GM23338 (cell line): ENCODE measurements at regions not wholly inside any gene's neighbourhood (a gene's known extent, or its start where the extent isn't known, plus 50 kb on each side); places are given as distances from the start of the nearest gene placed in this dataset.

Experiments
- ATAC-seq: fragments of 200-7000 bp; cut with Tn5 transposase; 3 replicates; pipeline ENCODE4 v1.9.1; 2020
- DNase-seq: peaks from one replicate; pipeline ENCODE4 v3.0.0-alpha.2; 2015; ENCODE audit warnings: low spot score
- H2AFZ ChIP-seq: fragments of 200-600 bp; sonication (generic); 2 replicates; pipeline ENCODE4 v1.8.0; 2016; ENCODE audit warnings: antibody characterized with exemption, mild to moderate bottlenecking, moderate library complexity
- H3F3A ChIP-seq: fragments of 200-600 bp; sonication (generic); replicated peaks from 2 replicates; pipeline ENCODE4 v1.8.0; 2017; ENCODE audit warnings: antibody characterized with exemption, mixed run types, low read depth
- H3K27ac ChIP-seq: fragments of 200-600 bp; sonication (generic); 2 replicates; pipeline ENCODE4 v1.6.1; 2016; ENCODE audit warnings: low read depth
- H3K27me3 ChIP-seq: fragments of 200-600 bp; sonication (generic); 2 replicates; pipeline ENCODE4 v1.8.0; 2016; ENCODE audit warnings: mild to moderate bottlenecking, mixed run types, moderate library complexity; ENCODE audit not compliant: insufficient read depth
- H3K36me3 ChIP-seq: fragments of 200-600 bp; sonication (generic); 2 replicates; pipeline ENCODE4 v1.8.0; 2016; ENCODE audit warnings: mild to moderate bottlenecking; ENCODE audit not compliant: insufficient read depth
- H3K4me1 ChIP-seq: fragments of 200-600 bp; sonication (generic); 2 replicates; pipeline ENCODE4 v1.8.0; 2016; ENCODE audit warnings: mild to moderate bottlenecking, moderate library complexity; ENCODE audit not compliant: insufficient read depth
- H3K4me2 ChIP-seq: fragments of 200-600 bp; sonication (generic); 2 replicates; pipeline ENCODE4 v1.7.1; 2017; ENCODE audit warnings: mixed run types
- H3K4me3 ChIP-seq: fragments of 200-600 bp; sonication (generic); 2 replicates; pipeline ENCODE4 v1.6.1; 2016; ENCODE audit warnings: mixed run types
- H3K79me2 ChIP-seq: fragments of 200-600 bp; sonication (generic); replicated peaks from 2 replicates; pipeline ENCODE4 v1.8.0; 2017; ENCODE audit warnings: mild to moderate bottlenecking; ENCODE audit not compliant: insufficient read depth
- H3K9me2 ChIP-seq: fragments of 200-600 bp; sonication (generic); 2 replicates; pipeline ENCODE4 v1.8.0; 2017; ENCODE audit not compliant: insufficient read depth
- H4K20me1 ChIP-seq: fragments of 200-600 bp; sonication (generic); replicated peaks from 2 replicates; pipeline ENCODE4 v1.8.0; 2017; ENCODE audit warnings: mild to moderate bottlenecking; ENCODE audit not compliant: insufficient read depth
- H3K27ac Mint-ChIP-seq: 2 replicates; pipeline ENCODE4 v1.8.0; 2020; ENCODE audit warnings: inconsistent platforms, mild to moderate bottlenecking, moderate library complexity, mixed read lengths
- H3K27me3 Mint-ChIP-seq: 3 replicates; pipeline ENCODE4 v1.8.0; 2022; ENCODE audit warnings: low read depth, mild to moderate bottlenecking, moderate library complexity, mixed read lengths, inconsistent platforms; ENCODE audit not compliant: insufficient read depth, poor library complexity
- H3K36me3 Mint-ChIP-seq: 3 replicates; pipeline ENCODE4 v1.8.0; 2021; ENCODE audit warnings: low read depth, mild to moderate bottlenecking, inconsistent platforms, moderate library complexity, mixed read lengths
- H3K4me1 Mint-ChIP-seq: 3 replicates; pipeline ENCODE4 v1.8.0; 2020; ENCODE audit warnings: mild to moderate bottlenecking, inconsistent platforms, mixed read lengths
- H3K4me3 Mint-ChIP-seq: 3 replicates; pipeline ENCODE4 v1.8.0; 2021; ENCODE audit warnings: moderate library complexity, mild to moderate bottlenecking, inconsistent platforms, mixed read lengths
- H3K9me3 Mint-ChIP-seq: 3 replicates; pipeline ENCODE4 v1.8.0; 2020; ENCODE audit warnings: moderate library complexity, mild to moderate bottlenecking, inconsistent platforms, mixed read lengths
- CREB1 ChIP-seq: fragments of 250-450 bp; sonication (Bioruptor Pico); IDR thresholded peaks from 2 replicates; pipeline ENCODE4 v1.5.0; 2020; ENCODE audit warnings: low read depth, mild to moderate bottlenecking, moderate library complexity
- ETS1 ChIP-seq: IDR thresholded peaks from 2 replicates; pipeline ENCODE4 v1.6.1; 2016; ENCODE audit warnings: antibody characterized with exemption
- EZH2 ChIP-seq: fragments of 200-600 bp; sonication (generic); IDR thresholded peaks from one replicate; pipeline ENCODE4 v1.8.0; 2017; ENCODE audit warnings: antibody characterized with exemption, mild to moderate bottlenecking, low read depth; ENCODE audit not compliant: unreplicated experiment
- EZH2phosphoT487 ChIP-seq: fragments of 200-600 bp; sonication (generic); IDR thresholded peaks from one replicate; pipeline ENCODE4 v1.8.1; 2018; ENCODE audit warnings: antibody characterized with exemption; ENCODE audit not compliant: unreplicated experiment
- JUNB ChIP-seq: IDR thresholded peaks from one replicate; pipeline ENCODE4 v1.6.1; 2016; ENCODE audit warnings: antibody characterized with exemption; ENCODE audit not compliant: unreplicated experiment
- NANOG ChIP-seq: IDR thresholded peaks from 2 replicates; pipeline ENCODE4 v1.6.1; 2016; ENCODE audit warnings: antibody characterized with exemption, borderline replicate concordance
- POLR2AphosphoS5 ChIP-seq: IDR thresholded peaks from 2 replicates; pipeline ENCODE4 v1.6.1; 2016; ENCODE audit warnings: antibody characterized with exemption, low read depth
- REST ChIP-seq: IDR thresholded peaks from one replicate; pipeline ENCODE4 v1.6.1; 2018; ENCODE audit warnings: antibody characterized with exemption; ENCODE audit not compliant: unreplicated experiment
- STAT1 ChIP-seq: IDR thresholded peaks from one replicate; pipeline ENCODE4 v1.6.1; 2016; ENCODE audit warnings: antibody characterized with exemption; ENCODE audit not compliant: unreplicated experiment
- ZNF114 ChIP-seq: fragments of 250-450 bp; sonication (Bioruptor Pico); IDR thresholded peaks from 2 replicates; pipeline ENCODE4 v1.5.0; 2020; ENCODE audit warnings: mild to moderate bottlenecking, moderate library complexity
- ZNF331 ChIP-seq: fragments of 250-450 bp; sonication (Bioruptor Pico); IDR thresholded peaks from 2 replicates; pipeline ENCODE4 v1.5.0; 2020; ENCODE audit warnings: low read depth, mild to moderate bottlenecking, moderate library complexity
- ZNF462 ChIP-seq: fragments of 250-450 bp; sonication (Bioruptor Pico); IDR thresholded peaks from 2 replicates; pipeline ENCODE4 v1.5.0; 2020; ENCODE audit warnings: mild to moderate bottlenecking, moderate library complexity
- TF ChIP-seq, protein P1 (sequence below), 2 experiments: fragments of 200-600 bp in 1 of 2; sonication (generic) in 1 of 2; conservative IDR thresholded peaks; 2 replicates each; pipeline versions ENCODE4 v1.5.1 to v1.6.1; 2016 to 2017; ENCODE audit warnings: antibody characterized with exemption in 2 of 2, low read depth in 2 of 2, mild to moderate bottlenecking in 2 of 2, moderate library complexity in 1 of 2

DNA sequence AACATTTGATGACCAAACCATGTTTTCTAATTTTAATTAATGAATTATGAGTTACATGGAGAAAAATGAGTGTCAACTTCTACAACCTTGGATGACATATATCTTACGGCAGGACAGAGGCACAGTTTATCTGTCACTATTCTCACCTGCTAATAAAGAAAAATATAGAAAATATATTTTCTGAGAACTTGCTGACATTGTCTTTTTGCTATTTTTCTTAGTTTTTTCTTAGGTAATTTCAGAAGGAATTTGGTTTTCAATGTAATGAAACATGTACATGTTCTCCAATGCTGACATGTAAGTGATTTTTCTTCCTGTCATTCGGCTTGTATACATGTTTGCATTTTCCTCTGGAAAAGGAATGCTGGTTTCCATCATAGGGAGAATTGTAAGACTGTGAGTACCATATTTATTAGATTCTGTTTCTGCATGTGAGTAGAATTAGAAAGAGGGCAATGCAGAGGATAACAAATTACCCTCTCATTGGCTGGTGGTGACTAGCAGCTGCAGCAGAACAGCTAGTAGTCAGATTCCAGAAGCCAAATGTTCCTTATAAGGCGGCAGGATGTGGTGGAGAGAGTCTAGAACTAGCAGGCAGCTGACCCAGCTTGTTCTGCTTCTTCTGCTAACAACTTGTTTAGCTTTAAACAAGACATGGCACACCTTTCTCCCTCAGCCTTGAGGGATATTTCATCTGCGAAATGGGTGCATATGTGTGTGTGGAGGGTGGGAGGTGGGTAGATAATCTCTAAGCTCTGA is 132.8 kb upstream of the SPACA1 start:
- Histone ChIP-seq H3K79me2 (no peaks in the 10 kb centered on the region), H3K27ac (no peak overlapping the region), H3F3A (no peaks in the 10 kb centered on the region), H3K4me2 (no peak overlapping the region), H4K20me1 (no peaks in the 10 kb centered on the region), H3K4me3 (no peak overlapping the region), H3K27me3 (no peaks in the 10 kb centered on the region), H2AFZ (no peak overlapping the region), H3K9me2 (peaks cover 10% of the 10 kb centered on the region), H3K36me3 (no peaks in the 10 kb centered on the region), H3K4me1 (peaks cover 16% of the 10 kb centered on the region)
- Mint-ChIP-seq H3K27ac (no peak overlapping the region), H3K4me1 (peaks cover 19% of the 10 kb centered on the region), H3K4me3 (no peak overlapping the region), H3K36me3 (no peaks in the 10 kb centered on the region; the same call in 2 of the 3 replicates), H3K27me3 (peaks cover 4% of the 10 kb centered on the region), H3K9me3 (peaks cover 2% of the 10 kb centered on the region; the same call in 2 of the 3 replicates)
- no peak for DNase-seq
- TF ChIP-seq ETS1 (no peak), JUNB (no peak), CREB1 (CRISPR knock-in tag) (no peak), STAT1 (no peak), POLR2AphosphoS5 (no peak), EZH2phosphoT487 (no peak), NANOG (no peak), REST (no peak), ZNF114 (no peak), ZNF331 (no peak), EZH2 (no peak), ZNF462 (CRISPR knock-in tag) (no peak)
- TF ChIP-seq, protein P1, sequence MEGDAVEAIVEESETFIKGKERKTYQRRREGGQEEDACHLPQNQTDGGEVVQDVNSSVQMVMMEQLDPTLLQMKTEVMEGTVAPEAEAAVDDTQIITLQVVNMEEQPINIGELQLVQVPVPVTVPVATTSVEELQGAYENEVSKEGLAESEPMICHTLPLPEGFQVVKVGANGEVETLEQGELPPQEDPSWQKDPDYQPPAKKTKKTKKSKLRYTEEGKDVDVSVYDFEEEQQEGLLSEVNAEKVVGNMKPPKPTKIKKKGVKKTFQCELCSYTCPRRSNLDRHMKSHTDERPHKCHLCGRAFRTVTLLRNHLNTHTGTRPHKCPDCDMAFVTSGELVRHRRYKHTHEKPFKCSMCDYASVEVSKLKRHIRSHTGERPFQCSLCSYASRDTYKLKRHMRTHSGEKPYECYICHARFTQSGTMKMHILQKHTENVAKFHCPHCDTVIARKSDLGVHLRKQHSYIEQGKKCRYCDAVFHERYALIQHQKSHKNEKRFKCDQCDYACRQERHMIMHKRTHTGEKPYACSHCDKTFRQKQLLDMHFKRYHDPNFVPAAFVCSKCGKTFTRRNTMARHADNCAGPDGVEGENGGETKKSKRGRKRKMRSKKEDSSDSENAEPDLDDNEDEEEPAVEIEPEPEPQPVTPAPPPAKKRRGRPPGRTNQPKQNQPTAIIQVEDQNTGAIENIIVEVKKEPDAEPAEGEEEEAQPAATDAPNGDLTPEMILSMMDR (conservative IDR thresholded peaks at IDR 0.05; ENCODE audit: low read depth in 2 of 2): no peak
- ATAC-seq: no peak
